ENCODE measurements at regions not wholly inside any gene's neighbourhood (a gene's known extent, or its start where the extent isn't known, plus 50 kb on each side); places are given as distances from the start of the nearest gene placed in this dataset.

DNA sequence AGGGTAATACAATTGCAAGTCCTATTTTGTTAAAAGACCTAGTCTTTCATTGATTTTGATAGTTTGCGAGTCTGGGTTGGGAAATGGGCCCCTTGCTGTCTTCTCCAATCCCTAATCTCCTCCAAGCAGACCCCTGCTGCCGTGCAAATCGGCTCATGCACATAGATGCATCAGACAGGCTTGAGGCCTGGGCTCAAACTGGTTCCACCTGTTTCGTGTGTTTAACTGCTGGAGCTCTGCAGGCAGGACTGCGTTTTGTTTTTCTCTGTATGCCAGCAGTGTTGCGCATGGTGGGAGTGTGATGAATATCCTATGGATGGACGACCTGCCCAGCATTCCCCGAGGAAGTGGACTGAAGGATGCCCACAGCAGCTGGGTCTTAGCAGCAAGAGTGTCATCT is 133.9 kb downstream of the PDGFRA start:
- TF ChIP-seq, protein P1, sequence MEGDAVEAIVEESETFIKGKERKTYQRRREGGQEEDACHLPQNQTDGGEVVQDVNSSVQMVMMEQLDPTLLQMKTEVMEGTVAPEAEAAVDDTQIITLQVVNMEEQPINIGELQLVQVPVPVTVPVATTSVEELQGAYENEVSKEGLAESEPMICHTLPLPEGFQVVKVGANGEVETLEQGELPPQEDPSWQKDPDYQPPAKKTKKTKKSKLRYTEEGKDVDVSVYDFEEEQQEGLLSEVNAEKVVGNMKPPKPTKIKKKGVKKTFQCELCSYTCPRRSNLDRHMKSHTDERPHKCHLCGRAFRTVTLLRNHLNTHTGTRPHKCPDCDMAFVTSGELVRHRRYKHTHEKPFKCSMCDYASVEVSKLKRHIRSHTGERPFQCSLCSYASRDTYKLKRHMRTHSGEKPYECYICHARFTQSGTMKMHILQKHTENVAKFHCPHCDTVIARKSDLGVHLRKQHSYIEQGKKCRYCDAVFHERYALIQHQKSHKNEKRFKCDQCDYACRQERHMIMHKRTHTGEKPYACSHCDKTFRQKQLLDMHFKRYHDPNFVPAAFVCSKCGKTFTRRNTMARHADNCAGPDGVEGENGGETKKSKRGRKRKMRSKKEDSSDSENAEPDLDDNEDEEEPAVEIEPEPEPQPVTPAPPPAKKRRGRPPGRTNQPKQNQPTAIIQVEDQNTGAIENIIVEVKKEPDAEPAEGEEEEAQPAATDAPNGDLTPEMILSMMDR (IDR thresholded peaks at IDR 0.05) = no peak
- TF ChIP-seq POLR2A (IDR thresholded peaks at IDR 0.05) (no peak), POLR2AphosphoS5 (IDR thresholded peaks at IDR 0.05) (no peak)
